ENCODE measurements at regions not wholly inside any gene's neighbourhood (a gene's known extent, or its start where the extent isn't known, plus 50 kb on each side); places are given as distances from the start of the nearest gene placed in this dataset.
A peak's percentile ranks its signal among the peaks of the same experiment; 100 is the strongest.

- DNase-seq (ENCODE audit: low read depth), result no peak
- H3K9ac ChIP-seq (ENCODE audit: low read length), result no peak overlapping the region
- H3K4me1 ChIP-seq (ENCODE audit: control insufficient read depth, insufficient read depth, low read length), result no peaks in the 10 kb centered on the region
- no peaks in the 10 kb centered on the region for H3K36me3 ChIP-seq (ENCODE audit: control insufficient read depth, insufficient read depth, low read length, severe bottlenecking)
- no peak overlapping the region for H3K4me3 ChIP-seq (ENCODE audit: low read length)
- no peaks in the 10 kb centered on the region for H3K9me3 ChIP-seq (ENCODE audit: control insufficient read depth, low read length)
- H3K27me3 ChIP-seq (replicated peaks; ENCODE audit: control insufficient read depth, insufficient read depth, low read length), result no peaks in the 10 kb centered on the region
Observed at GRCh38 chr4:34094114-34094513, 2150.2 kb downstream of the ARAP2 start.

- no peaks in the 10 kb centered on the region for H3K36me3 ChIP-seq (ENCODE audit: control insufficient read depth, insufficient read depth, low read length, severe bottlenecking)
- peak; percentile 2 for DNase-seq (ENCODE audit: low read depth)
Observed at GRCh38 chr4:34105311-34105710, 2139.0 kb downstream of the ARAP2 start.

GRCh38 chr4:34108391-34108790, 2135.9 kb downstream of the ARAP2 start:
- Histone ChIP-seq H3K4me1 (ENCODE audit: control insufficient read depth, insufficient read depth, low read length) (peaks cover 21% of the 10 kb centered on the region), H3K27me3 (replicated peaks; ENCODE audit: control insufficient read depth, insufficient read depth, low read length) (no peaks in the 10 kb centered on the region)
- peak; percentile 51 for DNase-seq (ENCODE audit: low read depth)

More at GRCh38 chr4:34105311-34105710, 2139.0 kb downstream of the ARAP2 start:
- Histone ChIP-seq H3K4me1 (ENCODE audit: control insufficient read depth, insufficient read depth, low read length) (peaks cover 21% of the 10 kb centered on the region), H3K9me3 (ENCODE audit: control insufficient read depth, low read length) (no peaks in the 10 kb centered on the region), H3K9ac (ENCODE audit: low read length) (no peak overlapping the region), H3K4me3 (ENCODE audit: low read length) (no peak overlapping the region), H3K27me3 (replicated peaks; ENCODE audit: control insufficient read depth, insufficient read depth, low read length) (no peaks in the 10 kb centered on the region)

GRCh38 chr4:34112573-34112972, 2131.7 kb downstream of the ARAP2 start:
- DNase-seq (ENCODE audit: low read depth), result no peak
- Histone ChIP-seq H3K27me3 (replicated peaks; ENCODE audit: control insufficient read depth, insufficient read depth, low read length) (no peaks in the 10 kb centered on the region), H3K9me3 (ENCODE audit: control insufficient read depth, low read length) (no peaks in the 10 kb centered on the region), H3K4me1 (ENCODE audit: control insufficient read depth, insufficient read depth, low read length) (peaks cover 7% of the 10 kb centered on the region), H3K4me3 (ENCODE audit: low read length) (no peak overlapping the region), H3K9ac (ENCODE audit: low read length) (no peak overlapping the region), H3K36me3 (ENCODE audit: control insufficient read depth, insufficient read depth, low read length, severe bottlenecking) (no peaks in the 10 kb centered on the region)

More at GRCh38 chr4:34108391-34108790, 2135.9 kb downstream of the ARAP2 start:
- Histone ChIP-seq H3K36me3 (ENCODE audit: control insufficient read depth, insufficient read depth, low read length, severe bottlenecking) (no peaks in the 10 kb centered on the region), H3K4me3 (ENCODE audit: low read length) (no peak overlapping the region), H3K9me3 (ENCODE audit: control insufficient read depth, low read length) (no peaks in the 10 kb centered on the region), H3K9ac (ENCODE audit: low read length) (no peak overlapping the region)

GRCh38 chr4:34138385-34138784, 2105.9 kb downstream of the ARAP2 start:
- no peaks in the 10 kb centered on the region for H3K27me3 ChIP-seq (replicated peaks; ENCODE audit: control insufficient read depth, insufficient read depth, low read length)
- H3K4me1 ChIP-seq (ENCODE audit: control insufficient read depth, insufficient read depth, low read length), result no peaks in the 10 kb centered on the region
- H3K36me3 ChIP-seq (ENCODE audit: control insufficient read depth, insufficient read depth, low read length, severe bottlenecking), result no peaks in the 10 kb centered on the region
- no peaks in the 10 kb centered on the region for H3K9me3 ChIP-seq (ENCODE audit: control insufficient read depth, low read length)
- H3K9ac ChIP-seq (ENCODE audit: low read length), result no peak overlapping the region
- DNase-seq (ENCODE audit: low read depth), result no peak
- no peak overlapping the region for H3K4me3 ChIP-seq (ENCODE audit: low read length)

- Histone ChIP-seq H3K36me3 (ENCODE audit: control insufficient read depth, insufficient read depth, low read length, severe bottlenecking) (no peaks in the 10 kb centered on the region), H3K4me1 (ENCODE audit: control insufficient read depth, insufficient read depth, low read length) (no peaks in the 10 kb centered on the region), H3K27me3 (replicated peaks; ENCODE audit: control insufficient read depth, insufficient read depth, low read length) (no peaks in the 10 kb centered on the region), H3K9ac (ENCODE audit: low read length) (no peak overlapping the region), H3K9me3 (ENCODE audit: control insufficient read depth, low read length) (no peaks in the 10 kb centered on the region), H3K4me3 (ENCODE audit: low read length) (no peak overlapping the region)
- no peak for DNase-seq (ENCODE audit: low read depth)
Observed at GRCh38 chr4:34139346-34139745, 2105.0 kb downstream of the ARAP2 start.

- Histone ChIP-seq H3K4me1 (ENCODE audit: control insufficient read depth, insufficient read depth, low read length) (no peaks in the 10 kb centered on the region), H3K27me3 (replicated peaks; ENCODE audit: control insufficient read depth, insufficient read depth, low read length) (no peaks in the 10 kb centered on the region), H3K9me3 (ENCODE audit: control insufficient read depth, low read length) (no peaks in the 10 kb centered on the region), H3K9ac (ENCODE audit: low read length) (no peak overlapping the region), H3K4me3 (ENCODE audit: low read length) (no peak overlapping the region), H3K36me3 (ENCODE audit: control insufficient read depth, insufficient read depth, low read length, severe bottlenecking) (no peaks in the 10 kb centered on the region)
- DNase-seq (ENCODE audit: low read depth), result no peak
Observed at GRCh38 chr4:34148322-34148908, 2095.9 kb downstream of the ARAP2 start.

- no peak overlapping the region for H3K4me3 ChIP-seq (ENCODE audit: low read length)
- no peaks in the 10 kb centered on the region for H3K27me3 ChIP-seq (replicated peaks; ENCODE audit: control insufficient read depth, insufficient read depth, low read length)
- H3K36me3 ChIP-seq (ENCODE audit: control insufficient read depth, insufficient read depth, low read length, severe bottlenecking), result no peaks in the 10 kb centered on the region
- H3K4me1 ChIP-seq (ENCODE audit: control insufficient read depth, insufficient read depth, low read length), result peaks cover 7% of the 10 kb centered on the region
- H3K9ac ChIP-seq (ENCODE audit: low read length), result no peak overlapping the region
- peaks cover 13% of the 10 kb centered on the region for H3K9me3 ChIP-seq (ENCODE audit: control insufficient read depth, low read length)
- no peak for DNase-seq (ENCODE audit: low read depth)
Observed at GRCh38 chr4:34157547-34157946, 2086.8 kb downstream of the ARAP2 start.

GRCh38 chr4:34158878-34159277, 2085.4 kb downstream of the ARAP2 start:
- no peak overlapping the region for H3K4me3 ChIP-seq (ENCODE audit: low read length)
- no peaks in the 10 kb centered on the region for H3K36me3 ChIP-seq (ENCODE audit: control insufficient read depth, insufficient read depth, low read length, severe bottlenecking)
- DNase-seq (ENCODE audit: low read depth), result no peak
- peaks cover 7% of the 10 kb centered on the region for H3K4me1 ChIP-seq (ENCODE audit: control insufficient read depth, insufficient read depth, low read length)
- no peak overlapping the region for H3K9ac ChIP-seq (ENCODE audit: low read length)
- no peaks in the 10 kb centered on the region for H3K27me3 ChIP-seq (replicated peaks; ENCODE audit: control insufficient read depth, insufficient read depth, low read length)
- H3K9me3 ChIP-seq (ENCODE audit: control insufficient read depth, low read length), result peaks cover 15% of the 10 kb centered on the region

- no peaks in the 10 kb centered on the region for H3K27me3 ChIP-seq (replicated peaks; ENCODE audit: control insufficient read depth, insufficient read depth, low read length)
- H3K4me1 ChIP-seq (ENCODE audit: control insufficient read depth, insufficient read depth, low read length), result peaks cover 7% of the 10 kb centered on the region
- DNase-seq (ENCODE audit: low read depth), result no peak
- no peaks in the 10 kb centered on the region for H3K36me3 ChIP-seq (ENCODE audit: control insufficient read depth, insufficient read depth, low read length, severe bottlenecking)
- no peak overlapping the region for H3K9ac ChIP-seq (ENCODE audit: low read length)
- no peak overlapping the region for H3K4me3 ChIP-seq (ENCODE audit: low read length)
- H3K9me3 ChIP-seq (ENCODE audit: control insufficient read depth, low read length), result peaks cover 19% of the 10 kb centered on the region
Observed at GRCh38 chr4:34170946-34171345, 2073.4 kb downstream of the ARAP2 start.

- Histone ChIP-seq H3K4me3 (ENCODE audit: low read length) (no peak overlapping the region), H3K4me1 (ENCODE audit: control insufficient read depth, insufficient read depth, low read length) (peaks cover 13% of the 10 kb centered on the region), H3K36me3 (ENCODE audit: control insufficient read depth, insufficient read depth, low read length, severe bottlenecking) (no peaks in the 10 kb centered on the region), H3K9ac (ENCODE audit: low read length) (no peak overlapping the region), H3K27me3 (replicated peaks; ENCODE audit: control insufficient read depth, insufficient read depth, low read length) (no peaks in the 10 kb centered on the region), H3K9me3 (ENCODE audit: control insufficient read depth, low read length) (peaks cover 19% of the 10 kb centered on the region)
- no peak for DNase-seq (ENCODE audit: low read depth)
Observed at GRCh38 chr4:34176609-34177008, 2067.7 kb downstream of the ARAP2 start.

- Histone ChIP-seq H3K27me3 (replicated peaks; ENCODE audit: control insufficient read depth, insufficient read depth, low read length) (no peaks in the 10 kb centered on the region), H3K9me3 (ENCODE audit: control insufficient read depth, low read length) (peaks cover 16% of the 10 kb centered on the region), H3K4me3 (ENCODE audit: low read length) (no peak overlapping the region), H3K4me1 (ENCODE audit: control insufficient read depth, insufficient read depth, low read length) (peaks cover 26% of the 10 kb centered on the region), H3K36me3 (ENCODE audit: control insufficient read depth, insufficient read depth, low read length, severe bottlenecking) (no peaks in the 10 kb centered on the region), H3K9ac (ENCODE audit: low read length) (no peak overlapping the region)
- no peak for DNase-seq (ENCODE audit: low read depth)
Observed at GRCh38 chr4:34178476-34178875, 2065.8 kb downstream of the ARAP2 start.

Data from adipocyte (in vitro differentiated cells).